ENCODE measurements at regions not wholly inside any gene's neighbourhood (a gene's known extent, or its start where the extent isn't known, plus 50 kb on each side); places are given as distances from the start of the nearest gene placed in this dataset.

- DNase-seq (ENCODE audit: low read depth): no peak
- H3K4me3 ChIP-seq (ENCODE audit: control insufficient read depth, low read depth, low read length): no peak overlapping the region
- no peak for TF ChIP-seq CTCF (conservative IDR thresholded peaks at IDR 0.05; ENCODE audit: control insufficient read depth, insufficient read depth, low read depth, low read length)
Observed at GRCh38 chr21:31410499-31411131, 66.6 kb upstream of the TIAM1 start.

GRCh38 chr21:31409831-31410487, 65.9 kb upstream of the TIAM1 start:
- no peak overlapping the region for H3K4me3 ChIP-seq (ENCODE audit: control insufficient read depth, low read depth, low read length)
- no peak for DNase-seq (ENCODE audit: low read depth)
- no peak for TF ChIP-seq CTCF (conservative IDR thresholded peaks at IDR 0.05; ENCODE audit: control insufficient read depth, insufficient read depth, low read depth, low read length)

GRCh38 chr21:31408301-31409088, 64.4 kb upstream of the TIAM1 start:
- no peak for DNase-seq (ENCODE audit: low read depth)
- no peak for TF ChIP-seq CTCF (conservative IDR thresholded peaks at IDR 0.05; ENCODE audit: control insufficient read depth, insufficient read depth, low read depth, low read length)
- no peak overlapping the region for H3K4me3 ChIP-seq (ENCODE audit: control insufficient read depth, low read depth, low read length)

GRCh38 chr21:31406510-31406909, 62.4 kb upstream of the TIAM1 start:
- H3K4me3 ChIP-seq (ENCODE audit: control insufficient read depth, low read depth, low read length): no peak overlapping the region
- no peak for TF ChIP-seq CTCF (conservative IDR thresholded peaks at IDR 0.05; ENCODE audit: control insufficient read depth, insufficient read depth, low read depth, low read length)
- DNase-seq (ENCODE audit: low read depth): no peak

GRCh38 chr21:31405604-31406003, 61.5 kb upstream of the TIAM1 start:
- no peak overlapping the region for H3K4me3 ChIP-seq (ENCODE audit: control insufficient read depth, low read depth, low read length)
- TF ChIP-seq CTCF (conservative IDR thresholded peaks at IDR 0.05; ENCODE audit: control insufficient read depth, insufficient read depth, low read depth, low read length): no peak
- DNase-seq (ENCODE audit: low read depth): no peak

- no peak for TF ChIP-seq CTCF (conservative IDR thresholded peaks at IDR 0.05; ENCODE audit: control insufficient read depth, insufficient read depth, low read depth, low read length)
- no peak overlapping the region for H3K4me3 ChIP-seq (ENCODE audit: control insufficient read depth, low read depth, low read length)
- DNase-seq (ENCODE audit: low read depth): no peak
Observed at GRCh38 chr21:31403596-31404333, 59.7 kb upstream of the TIAM1 start.

Data from fibroblast of mammary gland (primary cell).